Omental fat pad (tissue), 3 donors: ENCODE measurements at regions not wholly inside any gene's neighbourhood (a gene's known extent, or its start where the extent isn't known, plus 50 kb on each side); places are given as distances from the start of the nearest gene placed in this dataset.

Experiments used
- ATAC-seq: fragments of 150-250 bp; one replicate; pipeline ENCODE4 v1.9.1; 2016; ENCODE audit warnings: mild to moderate bottlenecking, moderate library complexity; ENCODE audit not compliant: low FRiP score
- DNase-seq: peaks from one replicate; pipeline ENCODE4 v3.0.0-alpha.2; 2019; ENCODE audit warnings: low spot score
- CTCF ChIP-seq, 3 donors: fragments of 450-650 bp; IDR thresholded peaks; one replicate each; pipeline ENCODE4 v1.5.1; 2016 to 2017; ENCODE audit warnings: antibody characterized with exemption in 3 of 3, mild to moderate bottlenecking in 3 of 3, moderate library complexity in 2 of 3

DNA sequence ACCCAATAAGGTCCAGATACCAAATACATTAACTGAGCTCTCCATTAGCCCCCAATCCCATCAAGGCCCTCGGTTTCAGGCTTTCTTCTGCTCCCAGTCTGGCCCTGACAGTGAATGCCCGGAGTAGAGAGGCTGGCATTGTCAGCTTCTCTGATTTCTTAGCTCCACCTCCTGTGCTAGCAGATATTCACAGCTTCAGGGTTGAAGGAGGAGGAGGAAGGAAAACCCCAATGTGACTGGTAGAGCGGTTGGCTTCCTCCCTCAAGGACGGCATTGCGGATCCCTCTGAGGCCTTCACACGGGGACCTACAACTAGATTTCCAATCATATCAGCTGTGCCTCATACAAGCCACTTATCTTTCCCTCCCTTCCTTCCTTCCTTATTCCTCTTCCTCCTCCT is 164.1 kb upstream of the SYNDIG1 start:
- TF ChIP-seq CTCF (IDR thresholded peaks at IDR 0.05), result no peak
- DNase-seq, result no peak
- no peak for ATAC-seq

GRCh38 chr20:24304291-24304690 is 165.1 kb upstream of the SYNDIG1 start:
- no peak for DNase-seq
- ATAC-seq, result no peak
- no peak for TF ChIP-seq CTCF (IDR thresholded peaks at IDR 0.05)

GRCh38 chr20:24303393-24304170 is 165.8 kb upstream of the SYNDIG1 start:
- no peak for TF ChIP-seq CTCF (IDR thresholded peaks at IDR 0.05)
- DNase-seq (no peak), ATAC-seq (no peak)

DNA sequence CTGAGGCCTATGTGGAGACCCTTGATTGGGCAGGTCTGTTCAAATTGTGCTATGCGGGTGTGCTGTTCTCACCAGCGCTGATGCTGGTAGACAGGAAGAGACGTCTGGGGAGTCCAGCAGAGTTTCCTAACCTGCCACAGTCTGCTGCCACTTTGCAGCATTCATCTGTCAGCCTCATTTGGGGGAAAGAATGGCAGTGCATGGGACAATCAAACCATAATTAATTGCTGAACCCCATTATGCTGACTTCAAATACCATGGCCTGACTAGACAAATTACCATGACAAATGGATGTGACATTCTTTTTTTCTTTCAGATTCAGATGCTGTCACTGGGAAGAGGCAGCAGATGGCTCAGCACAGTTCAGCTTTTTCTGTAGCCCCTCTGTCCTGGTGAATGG is 171.4 kb upstream of the SYNDIG1 start:
- no peak for TF ChIP-seq CTCF (IDR thresholded peaks at IDR 0.05)
- DNase-seq (no peak), ATAC-seq (no peak)

GRCh38 chr20:24296477-24297261 is 172.8 kb upstream of the SYNDIG1 start:
- DNase-seq (no peak), ATAC-seq (no peak)
- TF ChIP-seq CTCF (IDR thresholded peaks at IDR 0.05), result no peak

- no peak for TF ChIP-seq CTCF (IDR thresholded peaks at IDR 0.05)
- ATAC-seq, result no peak
- DNase-seq, result no peak
These were observed 178.4 kb upstream of the SYNDIG1 start for GRCh38 chr20:24291014-24291413.
